ENCODE measurements at regions not wholly inside any gene's neighbourhood (a gene's known extent, or its start where the extent isn't known, plus 50 kb on each side); places are given as distances from the start of the nearest gene placed in this dataset.

GRCh38 chr4:133969202-133969848 is 232.3 kb downstream of the PABPC4L start:
- ChIA-PET POLR2A (no interaction called here), CTCF (no interaction called here)
- H3K27ac ChIP-seq (ENCODE audit: extremely low read depth, low read depth, low read length), result no peak overlapping the region
- no peaks in the 10 kb centered on the region for H3K9me3 ChIP-seq (ENCODE audit: control insufficient read depth, insufficient read depth, low read depth, low read length)
- H3K36me3 ChIP-seq (ENCODE audit: control insufficient read depth in 2 of 2, insufficient read depth in 1 of 2, low read length in 2 of 2), result no peaks in the 10 kb centered on the region
- H3K4me1 ChIP-seq (ENCODE audit: control insufficient read depth, insufficient read depth, low read length), result no peaks in the 10 kb centered on the region
- H3K4me3 ChIP-seq (ENCODE audit: low read depth, low read length), result no peak overlapping the region
- TF ChIP-seq, protein P1, sequence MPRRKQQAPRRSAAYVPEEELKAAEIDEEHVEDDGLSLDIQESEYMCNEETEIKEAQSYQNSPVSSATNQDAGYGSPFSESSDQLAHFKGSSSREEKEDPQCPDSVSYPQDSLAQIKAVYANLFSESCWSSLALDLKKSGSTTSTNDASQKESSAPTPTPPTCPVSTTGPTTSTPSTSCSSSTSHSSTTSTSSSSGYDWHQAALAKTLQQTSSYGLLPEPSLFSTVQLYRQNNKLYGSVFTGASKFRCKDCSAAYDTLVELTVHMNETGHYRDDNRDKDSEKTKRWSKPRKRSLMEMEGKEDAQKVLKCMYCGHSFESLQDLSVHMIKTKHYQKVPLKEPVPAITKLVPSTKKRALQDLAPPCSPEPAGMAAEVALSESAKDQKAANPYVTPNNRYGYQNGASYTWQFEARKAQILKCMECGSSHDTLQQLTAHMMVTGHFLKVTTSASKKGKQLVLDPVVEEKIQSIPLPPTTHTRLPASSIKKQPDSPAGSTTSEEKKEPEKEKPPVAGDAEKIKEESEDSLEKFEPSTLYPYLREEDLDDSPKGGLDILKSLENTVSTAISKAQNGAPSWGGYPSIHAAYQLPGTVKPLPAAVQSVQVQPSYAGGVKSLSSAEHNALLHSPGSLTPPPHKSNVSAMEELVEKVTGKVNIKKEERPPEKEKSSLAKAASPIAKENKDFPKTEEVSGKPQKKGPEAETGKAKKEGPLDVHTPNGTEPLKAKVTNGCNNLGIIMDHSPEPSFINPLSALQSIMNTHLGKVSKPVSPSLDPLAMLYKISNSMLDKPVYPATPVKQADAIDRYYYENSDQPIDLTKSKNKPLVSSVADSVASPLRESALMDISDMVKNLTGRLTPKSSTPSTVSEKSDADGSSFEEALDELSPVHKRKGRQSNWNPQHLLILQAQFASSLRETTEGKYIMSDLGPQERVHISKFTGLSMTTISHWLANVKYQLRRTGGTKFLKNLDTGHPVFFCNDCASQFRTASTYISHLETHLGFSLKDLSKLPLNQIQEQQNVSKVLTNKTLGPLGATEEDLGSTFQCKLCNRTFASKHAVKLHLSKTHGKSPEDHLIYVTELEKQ (tag by site-specific recombination; IDR thresholded peaks at IDR 0.05; ENCODE audit: borderline replicate concordance), result no peak
- TF ChIP-seq ZXDB (tag by site-specific recombination; IDR thresholded peaks at IDR 0.05) (no peak), ZNF571 (tag by site-specific recombination; IDR thresholded peaks at IDR 0.05) (no peak), ZNF514 (tag by site-specific recombination; IDR thresholded peaks at IDR 0.05) (no peak), ZNF529 (tag by site-specific recombination; IDR thresholded peaks at IDR 0.05; ENCODE audit: insufficient replicate concordance) (no peak), ZNF335 (tag by site-specific recombination; conservative IDR thresholded peaks at IDR 0.05) (no peak), ZNF433 (tag by site-specific recombination; IDR thresholded peaks at IDR 0.05; ENCODE audit: low read depth) (no peak), SCRT2 (tag by site-specific recombination; IDR thresholded peaks at IDR 0.05) (no peak)

- no peaks in the 10 kb centered on the region for H3K4me1 ChIP-seq (ENCODE audit: control insufficient read depth, insufficient read depth, low read length)
- ChIA-PET POLR2A (no interaction called here), CTCF (interaction anchor here (0.6 kb wide), 1 partner anchor 99 kb away, joined by 3 read pairs; no protein-coding TSS in a partner anchor)
- H3K9me3 ChIP-seq (ENCODE audit: control insufficient read depth, insufficient read depth, low read depth, low read length), result no peaks in the 10 kb centered on the region
- H3K27ac ChIP-seq (ENCODE audit: extremely low read depth, low read depth, low read length), result no peak overlapping the region
- H3K36me3 ChIP-seq (ENCODE audit: control insufficient read depth in 2 of 2, insufficient read depth in 1 of 2, low read length in 2 of 2), result no peaks in the 10 kb centered on the region
- no peak overlapping the region for H3K4me3 ChIP-seq (ENCODE audit: low read depth, low read length)
- no peak for TF ChIP-seq ZBTB26 (tag by site-specific recombination; optimal IDR thresholded peaks at IDR 0.05)
- no peak for TF ChIP-seq ZNF544 (tag by site-specific recombination; IDR thresholded peaks at IDR 0.05)
- no peak for TF ChIP-seq GLIS2 (tag by site-specific recombination; IDR thresholded peaks at IDR 0.05)
- TF ChIP-seq ZNF830 (tag by site-specific recombination; IDR thresholded peaks at IDR 0.05; ENCODE audit: low read depth), result no peak
- no peak for TF ChIP-seq ZSCAN5A (tag by site-specific recombination; IDR thresholded peaks at IDR 0.05)
- TF ChIP-seq REST (tag by site-specific recombination; IDR thresholded peaks at IDR 0.05), result no peak
- no peak for TF ChIP-seq ZNF549 (tag by site-specific recombination; IDR thresholded peaks at IDR 0.05)
- TF ChIP-seq ZNF302 (tag by site-specific recombination; IDR thresholded peaks at IDR 0.05; ENCODE audit: low read depth), result no peak
- no peak for TF ChIP-seq PRDM1 (tag by site-specific recombination; IDR thresholded peaks at IDR 0.05)
- TF ChIP-seq ZNF670 (tag by site-specific recombination; IDR thresholded peaks at IDR 0.05; ENCODE audit: low read depth), result no peak
- no peak for TF ChIP-seq GLI4 (tag by site-specific recombination; IDR thresholded peaks at IDR 0.05)
Measured at GRCh38 chr4:133968174-133968573, 233.4 kb downstream of the PABPC4L start.
